ES-I3 (cell line): ENCODE measurements at regions not wholly inside any gene's neighbourhood (a gene's known extent, or its start where the extent isn't known, plus 50 kb on each side); places are given as distances from the start of the nearest gene placed in this dataset.
"Not testable (repeated sequence)": the region's sequence is repeated elsewhere in the genome, so short reads cannot be mapped to it uniquely, and the experiment has no call there.

Source experiments
- H3K36me3 ChIP-seq: 2 replicates; pipeline ENCODE4 v1.6.1; 2013; ENCODE audit warnings: mild to moderate bottlenecking, low read length, control low read depth, moderate library complexity; ENCODE audit not compliant: insufficient read depth
- H3K4me1 ChIP-seq: 2 replicates; pipeline ENCODE4 v1.6.1; 2013; ENCODE audit warnings: mild to moderate bottlenecking, control low read depth, low read length; ENCODE audit not compliant: insufficient read depth
- H3K9ac ChIP-seq: 2 replicates; pipeline ENCODE4 v1.6.1; 2013; ENCODE audit warnings: low read depth, mild to moderate bottlenecking, low read length, moderate library complexity
- H3K9me3 ChIP-seq: 2 replicates; pipeline ENCODE4 v1.6.1; 2013; ENCODE audit warnings: mild to moderate bottlenecking, low read length, moderate library complexity; ENCODE audit not compliant: control insufficient read depth, insufficient read depth

- Histone ChIP-seq H3K9me3 (no peaks in the 10 kb centered on the region), H3K4me1 (no peaks in the 10 kb centered on the region), H3K9ac (no peak overlapping the region), H3K36me3 (no peaks in the 10 kb centered on the region)
Measured at GRCh38 chr4:65265526-65265925, 404.8 kb downstream of the EPHA5 start.

GRCh38 chr4:65259296-65259695 is 411.0 kb downstream of the EPHA5 start:
- Histone ChIP-seq H3K4me1 (no peaks in the 10 kb centered on the region), H3K9ac (no peak overlapping the region), H3K9me3 (no peaks in the 10 kb centered on the region), H3K36me3 (no peaks in the 10 kb centered on the region)

DNA sequence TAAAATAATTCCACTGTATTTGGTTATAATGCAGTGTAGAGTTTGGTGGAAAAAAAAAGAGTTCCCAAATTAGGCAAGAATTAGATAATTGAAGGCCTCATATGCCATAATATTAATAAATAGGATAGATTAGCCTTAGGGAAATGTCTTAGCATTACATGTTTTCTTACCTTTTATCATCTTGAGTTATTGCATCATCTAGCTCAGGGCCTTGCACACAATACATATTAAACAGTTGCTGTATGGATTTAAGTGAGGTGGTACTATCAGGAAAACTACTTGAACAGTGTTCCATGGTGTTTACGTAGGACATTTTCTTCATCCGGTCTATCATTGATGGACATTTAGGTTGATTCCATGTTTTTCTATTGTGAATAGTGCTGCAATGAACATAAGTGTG is 419.4 kb downstream of the EPHA5 start:
- no peaks in the 10 kb centered on the region for H3K4me1 ChIP-seq
- no peaks in the 10 kb centered on the region for H3K36me3 ChIP-seq
- H3K9ac ChIP-seq, result no peak overlapping the region

DNA sequence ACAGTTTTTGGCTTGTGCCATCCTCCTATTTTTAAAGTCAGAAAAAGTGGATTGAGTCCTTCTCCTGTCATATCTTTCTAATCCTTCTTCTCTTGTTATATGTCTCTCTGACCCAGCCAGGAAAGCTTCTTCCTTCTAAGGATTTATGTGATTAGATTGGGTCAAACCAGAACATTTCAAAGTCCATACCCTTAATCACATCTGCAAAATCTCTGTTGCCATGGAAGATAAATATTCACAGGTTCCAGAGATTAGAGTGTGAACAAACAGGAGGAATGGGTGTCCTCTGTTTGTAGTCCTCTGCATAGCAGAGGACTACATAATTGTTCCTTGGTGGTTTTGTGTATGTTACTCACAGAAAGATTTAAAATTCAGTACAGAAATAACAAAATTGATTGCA is 421.2 kb downstream of the EPHA5 start:
- H3K9ac ChIP-seq, result no peak overlapping the region
- H3K36me3 ChIP-seq, result no peaks in the 10 kb centered on the region
- no peaks in the 10 kb centered on the region for H3K4me1 ChIP-seq
- H3K9me3 ChIP-seq, result no peaks in the 10 kb centered on the region

More for the DNA sequence above, 419.4 kb downstream of the EPHA5 start:
- no peaks in the 10 kb centered on the region for H3K9me3 ChIP-seq

GRCh38 chr4:65242156-65242846 is 428.0 kb downstream of the EPHA5 start:
- Histone ChIP-seq H3K4me1 (no peaks in the 10 kb centered on the region), H3K36me3 (no peaks in the 10 kb centered on the region), H3K9ac (no peak overlapping the region), H3K9me3 (no peaks in the 10 kb centered on the region)

- Histone ChIP-seq H3K4me1 (no peaks in the 10 kb centered on the region), H3K9ac (no peak overlapping the region), H3K36me3 (no peaks in the 10 kb centered on the region), H3K9me3 (no peaks in the 10 kb centered on the region)
Measured at GRCh38 chr4:65241257-65241997, 428.9 kb downstream of the EPHA5 start.

- no peaks in the 10 kb centered on the region for H3K9me3 ChIP-seq
- H3K4me1 ChIP-seq, result no peaks in the 10 kb centered on the region
- H3K9ac ChIP-seq, result no peak overlapping the region
- H3K36me3 ChIP-seq, result no peaks in the 10 kb centered on the region
Measured at GRCh38 chr4:65234061-65234460, 436.2 kb downstream of the EPHA5 start.

DNA sequence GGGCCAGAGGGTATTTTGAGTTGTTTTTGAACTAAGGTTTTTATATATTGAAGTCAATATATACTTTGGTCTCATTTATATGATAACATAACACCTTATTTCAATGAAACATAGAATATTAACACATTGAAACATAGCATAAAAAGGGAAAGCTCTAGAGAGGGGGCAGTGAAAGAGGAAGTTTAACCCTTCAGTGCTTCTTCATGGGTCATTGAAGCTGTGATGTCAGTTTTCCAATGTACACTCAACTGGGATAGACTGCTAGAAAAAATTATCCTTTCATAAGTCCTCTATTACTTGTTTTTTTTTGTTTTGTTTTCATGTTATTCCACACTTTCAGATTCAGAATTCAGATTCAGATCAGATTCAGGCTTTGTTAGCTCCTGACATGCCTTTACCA is 442.7 kb downstream of the EPHA5 start:
- no peaks in the 10 kb centered on the region for H3K4me1 ChIP-seq
- H3K9me3 ChIP-seq, result no peaks in the 10 kb centered on the region
- H3K9ac ChIP-seq, result no peak overlapping the region
- no peaks in the 10 kb centered on the region for H3K36me3 ChIP-seq

GRCh38 chr4:65223601-65224000 is 446.7 kb downstream of the EPHA5 start:
- H3K36me3 ChIP-seq, result no peaks in the 10 kb centered on the region
- no peak overlapping the region for H3K9ac ChIP-seq
- no peaks in the 10 kb centered on the region for H3K4me1 ChIP-seq
- H3K9me3 ChIP-seq, result no peaks in the 10 kb centered on the region

DNA sequence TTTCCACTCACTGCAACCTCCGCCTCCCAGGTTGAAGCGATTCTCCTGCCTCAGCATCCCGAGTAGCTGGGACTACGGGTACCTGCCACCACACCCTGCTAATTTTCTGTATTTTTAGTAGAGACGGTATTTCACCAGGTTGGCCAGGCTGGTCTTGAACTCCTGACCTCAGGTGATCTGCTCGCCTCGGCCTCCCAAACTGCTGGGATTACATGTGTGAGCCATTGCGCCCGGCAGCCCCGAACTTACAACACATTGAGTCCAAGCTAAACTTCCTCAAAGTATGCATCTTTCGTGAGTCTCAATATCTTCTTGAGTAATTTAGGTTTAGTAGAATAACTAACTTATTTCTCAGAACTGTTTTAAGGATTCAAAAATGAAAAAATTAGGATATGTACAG is 447.2 kb downstream of the EPHA5 start:
- H3K9me3 ChIP-seq, H3K36me3 ChIP-seq, H3K4me1 ChIP-seq, H3K9ac ChIP-seq: not testable (repeated sequence)

GRCh38 chr4:65217179-65217578 is 453.1 kb downstream of the EPHA5 start:
- no peak overlapping the region for H3K9ac ChIP-seq
- H3K4me1 ChIP-seq, result no peaks in the 10 kb centered on the region; the same call in 1 of the 2 replicates
- H3K36me3 ChIP-seq, result no peaks in the 10 kb centered on the region; the same call in 1 of the 2 replicates
- no peaks in the 10 kb centered on the region for H3K9me3 ChIP-seq

GRCh38 chr4:65202853-65203236 is 467.4 kb downstream of the EPHA5 start:
- Histone ChIP-seq H3K36me3 (no peaks in the 10 kb centered on the region), H3K4me1 (no peaks in the 10 kb centered on the region), H3K9ac (no peak overlapping the region), H3K9me3 (no peaks in the 10 kb centered on the region)

GRCh38 chr4:65202165-65202852 is 468.0 kb downstream of the EPHA5 start:
- no peak overlapping the region for H3K9ac ChIP-seq
- no peaks in the 10 kb centered on the region for H3K9me3 ChIP-seq
- no peaks in the 10 kb centered on the region for H3K36me3 ChIP-seq
- H3K4me1 ChIP-seq, result no peaks in the 10 kb centered on the region

DNA sequence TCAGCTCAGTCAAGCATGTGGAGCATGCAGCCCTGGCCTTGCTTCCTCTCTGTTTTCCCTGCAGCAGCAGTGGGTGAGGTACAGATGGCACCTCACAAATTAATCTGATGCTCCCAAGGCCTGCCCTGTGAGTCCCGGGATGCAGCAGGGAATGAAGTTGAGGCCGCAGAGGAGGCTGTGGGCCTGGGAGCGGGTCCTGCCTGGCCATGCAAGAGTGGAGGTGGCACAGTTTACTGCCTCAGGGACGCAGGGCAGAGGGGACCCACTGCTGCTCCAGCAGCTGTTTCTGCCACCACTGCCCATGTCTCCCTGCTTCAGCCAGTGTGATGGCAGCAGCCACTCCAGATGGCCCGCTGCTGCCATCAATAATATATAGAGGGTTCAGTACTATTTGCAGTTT is 474.6 kb downstream of the EPHA5 start:
- Histone ChIP-seq H3K4me1 (no peaks in the 10 kb centered on the region), H3K36me3 (no peaks in the 10 kb centered on the region), H3K9ac (no peak overlapping the region), H3K9me3 (no peaks in the 10 kb centered on the region)

DNA sequence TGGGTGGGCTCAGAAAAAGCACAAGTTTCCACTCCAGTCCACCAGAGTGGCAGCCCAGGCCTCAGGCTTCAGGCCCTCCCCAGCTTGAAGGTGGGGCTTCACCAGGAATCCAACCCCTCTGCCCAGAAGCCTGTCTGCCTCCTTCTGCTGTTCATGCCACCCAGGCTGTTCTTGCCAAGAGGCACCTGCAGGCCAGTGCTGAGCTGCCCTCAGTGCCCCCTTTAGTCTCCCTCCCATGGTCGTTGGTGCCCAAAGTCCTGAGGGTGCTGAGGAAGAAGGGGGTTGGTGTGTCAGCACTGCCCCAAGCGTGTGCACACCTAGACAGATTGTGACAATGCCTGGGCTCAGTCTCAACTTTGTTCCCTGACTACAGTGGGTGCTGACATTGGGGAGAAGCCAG is 475.3 kb downstream of the EPHA5 start:
- Histone ChIP-seq H3K36me3 (no peaks in the 10 kb centered on the region), H3K4me1 (no peaks in the 10 kb centered on the region), H3K9me3 (no peaks in the 10 kb centered on the region), H3K9ac (no peak overlapping the region)
